Activated CD4-positive, CD25-positive, alpha-beta regulatory T cell treated with anti-CD3 and anti-CD28 coated beads, Interleukin-2, amount 50 U/mL, for 24 hours (primary cell): ENCODE measurements at regions not wholly inside any gene's neighbourhood (a gene's known extent, or its start where the extent isn't known, plus 50 kb on each side); places are given as distances from the start of the nearest gene placed in this dataset.
"Not testable (repeated sequence)": the region's sequence is repeated elsewhere in the genome, so short reads cannot be mapped to it uniquely, and the experiment has no call there.

Experiments used
- ATAC-seq, 2 donors: fragments of 150-1000 bp; cut with Tn5 transposase; one replicate each; pipeline ENCODE4 v1.10.0; 2021; ENCODE audit warnings: mild to moderate bottlenecking in 1 of 2, moderate library complexity in 1 of 2

GRCh38 chr7:33790746-33791145, 114.6 kb upstream of the BMPER start:
- no peak for ATAC-seq

- no peak for ATAC-seq
Observed at GRCh38 chr7:33792041-33792440, 113.3 kb upstream of the BMPER start.

- no peak for ATAC-seq
Observed at GRCh38 chr7:33792547-33793105, 112.7 kb upstream of the BMPER start.

GRCh38 chr7:33793616-33794015, 111.7 kb upstream of the BMPER start:
- ATAC-seq = no peak

- ATAC-seq = no peak
Observed at GRCh38 chr7:33794419-33794818, 110.9 kb upstream of the BMPER start.

- no peak for ATAC-seq
Observed at GRCh38 chr7:33794959-33795358, 110.4 kb upstream of the BMPER start.

GRCh38 chr7:33796538-33796937, 108.8 kb upstream of the BMPER start:
- no peak for ATAC-seq

- ATAC-seq = not testable (repeated sequence)
Observed at GRCh38 chr7:33797512-33797911, 107.8 kb upstream of the BMPER start.

GRCh38 chr7:33798686-33799325, 106.5 kb upstream of the BMPER start:
- no peak for ATAC-seq

- no peak for ATAC-seq
Observed at GRCh38 chr7:33799766-33800165, 105.6 kb upstream of the BMPER start.

- ATAC-seq = no peak
Observed at GRCh38 chr7:33802600-33802999, 102.7 kb upstream of the BMPER start.

- ATAC-seq = no peak
Observed at GRCh38 chr7:33804140-33804660, 101.1 kb upstream of the BMPER start.

- no peak for ATAC-seq
Observed at GRCh38 chr7:33805630-33806233, 99.6 kb upstream of the BMPER start.

- ATAC-seq = no peak
Observed at GRCh38 chr7:33806298-33807154, 98.8 kb upstream of the BMPER start.

GRCh38 chr7:33807155-33807530, 98.2 kb upstream of the BMPER start:
- ATAC-seq = no peak

GRCh38 chr7:33807779-33808482, 97.4 kb upstream of the BMPER start:
- no peak for ATAC-seq

- no peak for ATAC-seq
Observed at GRCh38 chr7:33809228-33809627, 96.1 kb upstream of the BMPER start.

GRCh38 chr7:33810356-33810755, 95.0 kb upstream of the BMPER start:
- no peak for ATAC-seq

- no peak for ATAC-seq
Observed at GRCh38 chr7:33813331-33813730, 92.0 kb upstream of the BMPER start.

- ATAC-seq = no peak
Observed at GRCh38 chr7:33814400-33814799, 90.9 kb upstream of the BMPER start.

- no peak for ATAC-seq
Observed at GRCh38 chr7:33814936-33815335, 90.4 kb upstream of the BMPER start.

- ATAC-seq = no peak
Observed at GRCh38 chr7:33815336-33815735, 90.0 kb upstream of the BMPER start.

- no peak for ATAC-seq
Observed at GRCh38 chr7:33816106-33816505, 89.2 kb upstream of the BMPER start.
